Keratinocyte (primary cell): ENCODE measurements at regions not wholly inside any gene's neighbourhood (a gene's known extent, or its start where the extent isn't known, plus 50 kb on each side); places are given as distances from the start of the nearest gene placed in this dataset.

Experiments used
- DNase-seq: peaks from one replicate; pipeline ENCODE4 v3.0.0-alpha.2; 2011; ENCODE audit warnings: low read depth, missing footprints, low spot score
- FAIRE-seq: peaks from 2 replicates; lab custom pipeline; 2011; peaks lifted over from hg19 to GRCh38; lab: Jason Lieb, UNC
- H2AFZ ChIP-seq: 2 replicates; pipeline ENCODE4 v1.6.0; 2012; ENCODE audit warnings: low read length, control low read depth, inconsistent platforms; ENCODE audit not compliant: control insufficient read depth
- H3K27ac ChIP-seq: 2 replicates; pipeline ENCODE4 v1.5.1; 2011; ENCODE audit warnings: low read length; ENCODE audit not compliant: control insufficient read depth, insufficient read depth
- H3K27me3 ChIP-seq: 3 replicates; pipeline ENCODE4 v1.6.0; 2011; ENCODE audit warnings: low read length; ENCODE audit not compliant: control insufficient read depth, insufficient read depth; ENCODE audit errors: extremely low read depth
- H3K36me3 ChIP-seq, 2 experiments: 2 replicates in 1 of 2; 3 replicates in 1 of 2; pipeline ENCODE4 v1.5.1; 2011; ENCODE audit warnings: low read length in 2 of 2, mild to moderate bottlenecking in 1 of 2; ENCODE audit not compliant: control insufficient read depth in 2 of 2, insufficient read depth in 2 of 2; ENCODE audit errors: extremely low read depth in 1 of 2
- H3K4me1 ChIP-seq: 3 replicates; pipeline ENCODE4 v1.5.1; 2011; ENCODE audit warnings: low read length; ENCODE audit not compliant: control insufficient read depth, insufficient read depth; ENCODE audit errors: extremely low read depth
- H3K4me2 ChIP-seq: 3 replicates; pipeline ENCODE4 v1.6.0; 2011; ENCODE audit warnings: low read depth, low read length; ENCODE audit not compliant: control insufficient read depth, insufficient read depth; ENCODE audit errors: extremely low read depth
- H3K4me3 ChIP-seq, 3 experiments: fragments of 200-600 bp in 1 of 3; sonication (generic) in 1 of 3; 2 replicates in 2 of 3; 3 replicates in 1 of 3; pipeline ENCODE4 v1.5.1; 2011 to 2016; ENCODE audit warnings: low read length in 3 of 3, mild to moderate bottlenecking in 3 of 3, control low read depth in 2 of 3, inconsistent platforms in 1 of 3, low read depth in 1 of 3, mixed read lengths in 1 of 3, mixed run types in 1 of 3, moderate library complexity in 1 of 3; ENCODE audit not compliant: control insufficient read depth in 2 of 3, insufficient read depth in 2 of 3; ENCODE audit errors: extremely low read depth in 1 of 3
- H3K79me2 ChIP-seq: 2 replicates; pipeline ENCODE4 v1.6.0; 2012; ENCODE audit warnings: low read length; ENCODE audit not compliant: control insufficient read depth, insufficient read depth
- H3K9ac ChIP-seq: 3 replicates; pipeline ENCODE4 v1.6.0; 2011; ENCODE audit warnings: low read length; ENCODE audit not compliant: control insufficient read depth, insufficient read depth; ENCODE audit errors: extremely low read depth
- H3K9me1 ChIP-seq: 3 replicates; pipeline ENCODE4 v1.6.0; 2011; ENCODE audit warnings: low read length; ENCODE audit not compliant: control insufficient read depth, insufficient read depth; ENCODE audit errors: extremely low read depth
- H3K9me3 ChIP-seq: 2 replicates; pipeline ENCODE4 v1.5.1; 2012; ENCODE audit warnings: low read depth, low read length; ENCODE audit not compliant: control insufficient read depth
- H4K20me1 ChIP-seq: 3 replicates; pipeline ENCODE4 v1.6.0; 2011; ENCODE audit warnings: low read length; ENCODE audit not compliant: control insufficient read depth, insufficient read depth; ENCODE audit errors: extremely low read depth
- CTCF ChIP-seq, 3 experiments: IDR thresholded peaks in 1 of 3; conservative IDR thresholded peaks in 1 of 3; optimal IDR thresholded peaks in 1 of 3; 2 replicates in 2 of 3; 3 replicates in 1 of 3; pipeline versions ENCODE3 to v1.5.1; 2011; ENCODE audit warnings: low read length in 3 of 3, mild to moderate bottlenecking in 3 of 3, moderate library complexity in 2 of 3, control low read depth in 1 of 3, inconsistent platforms in 1 of 3; ENCODE audit not compliant: insufficient read depth in 2 of 3; ENCODE audit errors: extremely low read depth in 1 of 3
- EZH2 ChIP-seq: IDR thresholded peaks from one replicate; pipeline ENCODE4 v1.6.1; 2012; ENCODE audit warnings: inconsistent platforms, mild to moderate bottlenecking, low read length, moderate library complexity
- dilution Hi-C: fragments of 300-500 bp; cut with MboI; formaldehyde crosslinking; loops from one replicate; pipeline ENCODE4 v1.7.0; 2020; ENCODE audit warnings: low sequenced_read_pairs; ENCODE audit not compliant: extremely low pct_ligation_motif_present

- H3K4me1 ChIP-seq: no peaks in the 10 kb centered on the region
- no peak overlapping the region for H3K4me2 ChIP-seq
- FAIRE-seq: no peak
- H3K79me2 ChIP-seq: no peaks in the 10 kb centered on the region
- TF ChIP-seq CTCF (optimal IDR thresholded peaks at IDR 0.05 in 1 of 3, IDR thresholded peaks at IDR 0.05 in 1 of 3, conservative IDR thresholded peaks at IDR 0.05 in 1 of 3; ENCODE audit: extremely low read depth in 1 of 3, insufficient read depth in 2 of 3, low read length in 3 of 3) (no peak), EZH2 (no peak)
- H3K4me3 ChIP-seq: no peak overlapping the region
- DNase-seq: no peak
- H4K20me1 ChIP-seq: no peaks in the 10 kb centered on the region
- H3K36me3 ChIP-seq: no peaks in the 10 kb centered on the region
- H3K27ac ChIP-seq: no peak overlapping the region
- H3K9me1 ChIP-seq: no peaks in the 10 kb centered on the region
- H3K27me3 ChIP-seq: no peaks in the 10 kb centered on the region
- dilution Hi-C loops: no loop called here
- H2AFZ ChIP-seq: no peak overlapping the region
- no peaks in the 10 kb centered on the region for H3K9me3 ChIP-seq
- H3K9ac ChIP-seq: no peak overlapping the region
Measured at GRCh38 chr18:1177232-1177631, 272.6 kb downstream of the ADCYAP1 start.

GRCh38 chr18:1191341-1191740 is 286.7 kb downstream of the ADCYAP1 start:
- Histone ChIP-seq H3K27me3 (no peaks in the 10 kb centered on the region), H4K20me1 (no peaks in the 10 kb centered on the region), H3K27ac (no peak overlapping the region), H3K9me3 (no peaks in the 10 kb centered on the region), H3K36me3 (no peaks in the 10 kb centered on the region), H3K9me1 (no peaks in the 10 kb centered on the region), H3K4me3 (no peak overlapping the region), H3K4me2 (no peak overlapping the region), H3K79me2 (no peaks in the 10 kb centered on the region), H3K4me1 (no peaks in the 10 kb centered on the region), H3K9ac (no peak overlapping the region), H2AFZ (no peak overlapping the region)
- no peak for DNase-seq
- dilution Hi-C loops: no loop called here
- TF ChIP-seq EZH2: no peak
- TF ChIP-seq CTCF (optimal IDR thresholded peaks at IDR 0.05 in 1 of 3, IDR thresholded peaks at IDR 0.05 in 1 of 3, conservative IDR thresholded peaks at IDR 0.05 in 1 of 3; ENCODE audit: extremely low read depth in 1 of 3, insufficient read depth in 2 of 3, low read length in 3 of 3): no peak
- no peak for FAIRE-seq
